Thoracic aorta (tissue), 2 donors: ENCODE measurements at regions not wholly inside any gene's neighbourhood (a gene's known extent, or its start where the extent isn't known, plus 50 kb on each side); places are given as distances from the start of the nearest gene placed in this dataset.

Source experiments
- ATAC-seq: fragments of 150-250 bp; one replicate; pipeline ENCODE4 v1.8.0; 2017; ENCODE audit warnings: low read depth; ENCODE audit not compliant: insufficient number of reproducible peaks, low FRiP score
- DNase-seq: peaks from one replicate; pipeline ENCODE4 v3.0.0-alpha.2; 2020; ENCODE audit warnings: low spot score
- H3K27ac ChIP-seq, 2 donors: fragments of 200-600 bp; sonication (generic); 1 replicate in 1 of 2; 2 replicates in 1 of 2; pipeline ENCODE4 v1.5.1; 2016; ENCODE audit warnings: mild to moderate bottlenecking in 2 of 2, moderate library complexity in 2 of 2
- H3K27me3 ChIP-seq: fragments of 200-600 bp; sonication (generic); replicated peaks from 2 replicates; pipeline ENCODE4 v1.6.0; 2016; ENCODE audit warnings: mild to moderate bottlenecking; ENCODE audit not compliant: insufficient read depth
- H3K36me3 ChIP-seq: fragments of 200-600 bp; sonication (generic); one replicate; pipeline ENCODE4 v1.5.1; 2016
- H3K4me1 ChIP-seq, 2 donors: fragments of 200-600 bp; sonication (generic); 1 replicate in 1 of 2; 2 replicates in 1 of 2; pipeline versions ENCODE4 v1.5.1 to v1.6.0; 2016; ENCODE audit warnings: low read depth in 2 of 2, mild to moderate bottlenecking in 1 of 2; ENCODE audit not compliant: control insufficient read depth in 1 of 2
- H3K4me3 ChIP-seq: fragments of 200-600 bp; sonication (generic); 2 replicates; pipeline ENCODE4 v1.5.1; 2016; ENCODE audit warnings: mild to moderate bottlenecking
- H3K9me3 ChIP-seq: fragments of 200-600 bp; sonication (generic); 2 replicates; pipeline ENCODE4 v1.5.1; 2016
- CTCF ChIP-seq: fragments of 200-600 bp; sonication (generic); IDR thresholded peaks from one replicate; pipeline ENCODE4 v1.5.1; 2019; ENCODE audit warnings: antibody characterized with exemption

GRCh38 chr12:59453475-59453874 lies 142.4 kb upstream of the SLC16A7 start:
- no peaks in the 10 kb centered on the region for H3K36me3 ChIP-seq
- H3K4me3 ChIP-seq = no peak overlapping the region
- no peak for DNase-seq
- H3K27me3 ChIP-seq = no peaks in the 10 kb centered on the region
- no peaks in the 10 kb centered on the region for H3K9me3 ChIP-seq
- no peak overlapping the region for H3K27ac ChIP-seq
- no peak for TF ChIP-seq CTCF
- no peak for ATAC-seq
- H3K4me1 ChIP-seq = peaks cover 5 to 10% of the 10 kb centered on the region in 2 donors

DNA sequence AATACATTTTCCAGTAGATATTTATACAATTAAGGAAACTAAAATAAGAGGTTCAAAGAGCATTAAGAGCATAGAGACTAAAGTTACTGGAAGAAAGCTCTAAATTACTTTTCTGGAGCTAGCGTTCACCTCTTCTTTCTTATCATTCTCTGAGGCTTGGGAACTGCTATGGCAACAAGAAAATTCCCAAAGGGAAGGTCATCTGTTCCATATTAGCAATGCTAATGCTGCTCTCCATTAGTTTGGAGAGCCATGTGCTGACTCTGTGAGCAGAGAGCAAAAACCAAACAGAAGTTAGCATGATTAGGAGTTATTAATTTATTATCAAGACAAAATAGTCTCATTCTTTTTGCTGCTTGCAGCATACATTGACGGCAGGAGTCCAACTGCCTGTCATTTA lies 143.1 kb upstream of the SLC16A7 start:
- no peak for DNase-seq
- TF ChIP-seq CTCF = no peak
- Histone ChIP-seq H3K9me3 (no peaks in the 10 kb centered on the region), H3K27me3 (no peaks in the 10 kb centered on the region), H3K4me1 (peaks cover 5 to 10% of the 10 kb centered on the region in 2 donors), H3K4me3 (no peak overlapping the region), H3K27ac (no peak overlapping the region), H3K36me3 (no peaks in the 10 kb centered on the region)
- ATAC-seq = no peak

DNA sequence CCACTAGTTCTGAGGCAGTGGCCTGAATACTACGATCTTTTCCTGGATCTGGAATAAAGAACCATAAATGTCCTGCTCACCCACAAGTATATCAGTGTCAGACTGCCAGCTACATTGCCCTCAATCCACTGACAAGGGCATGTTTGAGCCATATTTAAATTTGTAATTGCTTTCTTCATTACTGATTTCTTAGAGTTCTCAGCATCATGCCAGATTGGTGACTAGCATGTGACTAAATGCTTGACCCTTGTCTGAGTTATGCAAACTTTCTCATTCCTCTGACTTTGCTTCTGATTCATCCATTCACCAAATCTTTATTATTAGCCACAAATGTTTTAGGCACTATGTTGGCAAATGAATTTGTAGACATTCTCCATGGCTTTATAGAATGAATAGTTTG lies 143.6 kb upstream of the SLC16A7 start:
- DNase-seq (no peak), ATAC-seq (no peak)
- H3K27me3 ChIP-seq = no peaks in the 10 kb centered on the region
- TF ChIP-seq CTCF = no peak
- H3K9me3 ChIP-seq = no peaks in the 10 kb centered on the region
- H3K36me3 ChIP-seq = no peaks in the 10 kb centered on the region
- peaks cover 5 to 10% of the 10 kb centered on the region in 2 donors for H3K4me1 ChIP-seq
- H3K4me3 ChIP-seq = no peak overlapping the region
- H3K27ac ChIP-seq = no peak overlapping the region

GRCh38 chr12:59446116-59446515 lies 149.7 kb upstream of the SLC16A7 start:
- Histone ChIP-seq H3K9me3 (no peaks in the 10 kb centered on the region), H3K4me3 (no peak overlapping the region), H3K36me3 (no peaks in the 10 kb centered on the region), H3K4me1 (no peaks in the 10 kb centered on the region), H3K27me3 (no peaks in the 10 kb centered on the region), H3K27ac (no peak overlapping the region)
- ATAC-seq = no peak
- no peak for DNase-seq
- no peak for TF ChIP-seq CTCF

GRCh38 chr12:59444932-59445331 lies 150.9 kb upstream of the SLC16A7 start:
- H3K9me3 ChIP-seq = no peaks in the 10 kb centered on the region
- no peaks in the 10 kb centered on the region for H3K27me3 ChIP-seq
- no peak overlapping the region for H3K27ac ChIP-seq
- DNase-seq (no peak), ATAC-seq (no peak)
- H3K4me1 ChIP-seq = no peaks in the 10 kb centered on the region
- no peak overlapping the region for H3K4me3 ChIP-seq
- no peaks in the 10 kb centered on the region for H3K36me3 ChIP-seq
- TF ChIP-seq CTCF = no peak
